Keratinocyte (primary cell): ENCODE measurements at regions not wholly inside any gene's neighbourhood (a gene's known extent, or its start where the extent isn't known, plus 50 kb on each side); places are given as distances from the start of the nearest gene placed in this dataset.

Experiments used
- CTCF ChIP-seq, 3 experiments: IDR thresholded peaks in 1 of 3; conservative IDR thresholded peaks in 1 of 3; optimal IDR thresholded peaks in 1 of 3; 2 replicates in 2 of 3; 3 replicates in 1 of 3; pipeline versions ENCODE3 to v1.5.1; 2011; ENCODE audit warnings: low read length in 3 of 3, mild to moderate bottlenecking in 3 of 3, moderate library complexity in 2 of 3, control low read depth in 1 of 3, inconsistent platforms in 1 of 3; ENCODE audit not compliant: insufficient read depth in 2 of 3; ENCODE audit errors: extremely low read depth in 1 of 3
- EZH2 ChIP-seq: IDR thresholded peaks from one replicate; pipeline ENCODE4 v1.6.1; 2012; ENCODE audit warnings: inconsistent platforms, mild to moderate bottlenecking, low read length, moderate library complexity

- no peak for TF ChIP-seq CTCF (optimal IDR thresholded peaks at IDR 0.05 in 1 of 3, IDR thresholded peaks at IDR 0.05 in 1 of 3, conservative IDR thresholded peaks at IDR 0.05 in 1 of 3; ENCODE audit: extremely low read depth in 1 of 3, insufficient read depth in 2 of 3, low read length in 3 of 3)
- no peak for TF ChIP-seq EZH2
Measured at GRCh38 chr16:79887541-79888540, 287.3 kb upstream of the MAF start.
